GM18517 (cell line): ENCODE measurements at regions not wholly inside any gene's neighbourhood (a gene's known extent, or its start where the extent isn't known, plus 50 kb on each side); places are given as distances from the start of the nearest gene placed in this dataset.

Experiments used
- ATAC-seq: cut with Tn5 transposase; IDR thresholded peaks from one replicate; pipeline ENCODE4 v1.9.1; 2021; ENCODE audit warnings: mild to moderate bottlenecking, moderate library complexity; ENCODE audit not compliant: unreplicated experiment

DNA sequence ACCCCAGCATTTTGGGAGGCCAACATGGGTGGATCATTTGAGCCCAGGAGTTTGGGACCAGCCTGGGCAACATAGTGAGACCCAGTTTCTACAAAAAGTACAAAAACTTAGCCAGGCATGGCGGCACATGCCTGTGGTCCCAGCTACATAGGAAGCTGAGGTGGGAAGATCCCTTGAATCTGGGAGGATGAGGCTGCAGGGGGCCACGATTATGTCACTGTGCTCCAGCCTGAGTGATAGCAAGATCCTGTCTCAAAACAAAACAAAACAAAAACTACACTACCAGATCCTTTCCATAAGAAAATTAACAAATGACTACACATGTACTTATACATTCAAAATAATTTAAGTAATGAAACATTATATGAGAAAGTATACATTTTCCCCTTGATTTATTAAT, 116.4 kb upstream of the KLF6 start:
- ATAC-seq: no peak

DNA sequence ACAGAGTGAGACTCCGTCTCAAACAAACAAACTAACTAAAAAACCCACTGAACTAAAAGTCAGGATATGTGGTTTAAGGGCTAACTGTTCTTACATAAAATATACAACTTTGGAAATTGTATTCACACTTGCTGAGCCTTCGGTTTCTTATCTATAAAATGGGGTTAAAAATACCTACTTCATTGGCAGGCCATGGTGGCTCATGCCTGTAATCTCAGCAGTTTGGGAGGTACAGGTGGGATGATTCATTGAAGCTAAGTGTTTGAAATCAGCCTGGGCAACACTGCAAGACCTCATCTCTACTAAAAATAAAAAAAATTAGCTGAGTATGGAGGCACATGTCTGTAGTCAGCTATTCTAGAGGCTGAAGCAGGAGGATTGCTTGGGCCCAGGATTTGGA, 115.4 kb upstream of the KLF6 start:
- no peak for ATAC-seq

GRCh38 chr10:3898821-3899220, 113.8 kb upstream of the KLF6 start:
- ATAC-seq: no peak

DNA sequence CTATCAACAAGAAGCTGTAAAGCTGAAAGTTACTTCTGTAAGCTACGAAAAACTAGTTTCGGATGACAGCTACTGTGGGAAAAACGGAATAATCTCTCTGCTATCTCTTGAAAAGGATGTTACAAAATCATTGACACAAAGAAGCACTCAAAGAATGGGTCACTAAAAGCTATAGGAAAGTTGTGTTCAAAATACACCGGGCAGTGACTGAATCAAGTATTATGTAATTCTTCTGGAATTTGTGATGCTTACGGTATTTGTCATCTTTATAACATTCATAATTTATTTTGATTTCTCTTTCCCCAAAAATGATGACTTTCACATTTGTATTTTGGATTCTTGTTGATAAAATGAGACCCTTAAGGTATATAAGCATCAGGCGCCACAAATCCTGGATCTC, 112.1 kb upstream of the KLF6 start:
- ATAC-seq: no peak

DNA sequence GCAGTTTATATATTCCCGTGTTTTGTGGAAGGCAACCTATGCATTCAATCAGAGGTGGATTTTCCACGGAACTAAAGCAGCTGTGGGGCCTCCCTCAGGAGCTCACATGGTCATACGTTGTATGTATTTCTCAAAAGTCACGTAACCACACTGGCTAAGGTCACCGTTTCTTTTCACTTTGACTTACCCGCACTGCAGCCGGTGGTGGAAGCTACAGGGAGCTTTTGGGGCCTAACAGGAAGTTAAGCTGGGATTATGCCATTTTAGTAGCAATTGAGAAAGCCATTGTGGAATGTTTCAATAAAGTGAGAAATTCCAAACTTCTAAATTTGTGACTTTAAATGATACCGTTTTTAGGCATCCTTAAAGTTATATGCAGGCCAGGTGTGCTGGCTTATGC, 111.2 kb upstream of the KLF6 start:
- ATAC-seq: no peak

DNA sequence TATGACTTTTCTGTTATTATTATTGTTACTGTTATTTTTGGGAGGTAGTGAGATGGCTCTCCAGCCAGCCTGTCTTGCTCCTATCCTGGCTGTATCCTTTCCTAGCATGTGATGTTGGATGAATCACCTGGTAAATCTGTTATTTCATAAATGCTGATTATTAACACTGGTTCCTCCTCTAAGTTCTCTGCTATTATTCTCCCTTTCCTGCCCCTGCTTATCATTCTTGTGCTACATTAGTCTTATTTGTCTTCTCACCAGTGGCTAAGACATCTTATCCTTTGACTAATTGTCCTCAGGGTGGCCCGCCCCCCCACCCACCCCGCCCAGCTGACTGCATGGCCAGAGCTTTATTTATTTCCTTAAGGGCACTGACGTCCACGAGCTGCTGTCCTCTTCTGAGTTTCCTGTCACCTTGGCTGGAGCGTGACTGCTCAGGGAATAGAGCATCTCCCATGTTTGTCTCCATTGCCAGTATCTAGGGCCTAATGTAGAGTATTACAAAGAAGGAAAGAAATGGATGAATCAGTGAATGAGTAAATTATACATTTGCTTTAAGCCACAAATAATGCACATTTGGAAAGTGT, 110.1 kb upstream of the KLF6 start:
- ATAC-seq: no peak

GRCh38 chr10:3893901-3894563, 109.0 kb upstream of the KLF6 start:
- no peak for ATAC-seq

DNA sequence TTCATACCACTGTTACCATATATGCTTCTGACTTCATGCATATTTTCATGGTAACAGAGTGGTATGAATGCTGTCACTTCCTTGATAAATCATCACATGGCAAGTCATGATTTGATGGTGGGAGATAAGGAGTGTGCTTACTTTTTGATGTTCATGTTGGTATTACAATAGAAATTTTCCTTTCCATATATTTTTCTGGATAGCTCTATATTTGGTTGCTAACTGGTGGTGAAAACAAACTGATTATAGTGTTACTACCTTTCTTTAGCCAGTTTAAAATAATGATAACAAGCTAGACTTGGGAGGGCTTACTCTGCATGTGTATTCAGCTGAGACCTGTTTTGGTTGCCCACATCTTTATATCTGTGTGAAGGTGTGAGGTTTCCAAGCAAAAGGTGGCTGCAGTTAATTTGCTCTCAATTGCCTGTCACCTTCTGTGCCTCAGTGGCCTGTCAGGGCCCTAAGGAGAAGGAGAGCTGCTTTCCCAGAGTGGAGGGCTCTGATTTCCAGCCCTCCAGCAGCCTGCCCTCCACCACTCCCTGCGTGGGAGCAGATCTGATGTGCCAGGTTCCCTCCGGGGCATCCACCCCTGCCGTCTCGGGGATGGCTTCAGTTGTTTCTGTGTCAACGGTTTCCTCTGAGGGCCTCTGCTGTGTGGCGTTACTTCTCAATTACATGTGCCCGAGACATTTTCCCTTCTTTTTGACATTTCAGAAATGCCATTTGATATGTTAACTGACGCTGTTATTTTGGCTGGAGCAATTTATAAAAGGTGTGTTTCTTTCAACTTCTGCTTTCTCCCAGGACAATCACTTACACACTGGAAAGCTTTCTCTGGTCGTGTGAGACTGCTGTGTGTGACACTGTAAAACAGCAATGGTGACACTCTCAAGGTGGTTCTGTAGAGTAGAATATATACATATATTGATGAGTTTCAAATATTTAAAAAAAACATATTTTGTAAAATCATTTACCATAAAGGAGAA, 107.7 kb upstream of the KLF6 start:
- no peak for ATAC-seq

GRCh38 chr10:3891396-3891795, 106.4 kb upstream of the KLF6 start:
- no peak for ATAC-seq

DNA sequence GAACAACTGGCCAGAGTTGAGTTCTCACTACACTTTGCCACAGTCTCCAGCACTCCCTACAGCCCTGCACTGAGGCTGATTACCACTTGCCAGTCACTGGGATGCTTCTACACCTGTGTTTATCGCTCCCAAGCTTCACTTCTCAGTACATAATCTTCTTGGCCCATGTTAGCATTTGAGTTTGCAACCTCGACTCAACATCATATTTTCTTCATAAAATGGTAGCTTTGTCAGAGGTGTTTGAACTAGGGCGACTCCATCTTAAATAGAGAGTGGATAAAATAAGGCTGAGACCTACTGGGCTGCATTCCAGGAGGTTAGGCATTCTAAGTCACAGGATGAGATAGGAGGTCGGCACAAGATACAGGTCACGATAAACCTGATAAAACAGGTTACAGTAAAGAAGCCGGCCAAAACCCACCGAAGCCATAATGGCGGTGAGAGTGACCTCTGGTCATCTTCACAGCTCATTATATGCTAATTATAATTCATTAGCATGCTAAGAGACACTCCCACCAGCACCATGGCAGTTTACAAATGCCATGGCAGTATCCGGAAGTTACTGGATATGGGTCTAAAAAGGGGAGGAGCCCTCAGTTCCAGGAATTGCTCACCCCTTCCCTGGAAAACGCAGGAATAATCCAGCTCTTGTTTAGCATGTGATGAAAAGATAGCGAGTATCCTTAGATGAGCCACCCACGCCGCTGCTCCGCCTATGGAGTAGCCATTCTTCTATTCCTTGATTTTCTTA, 105.8 kb upstream of the KLF6 start:
- ATAC-seq: no peak

GRCh38 chr10:3889961-3890522, 105.0 kb upstream of the KLF6 start:
- no peak for ATAC-seq

- peak; percentile 73 for ATAC-seq
Observed at GRCh38 chr10:3887885-3888476, 103.0 kb upstream of the KLF6 start.

GRCh38 chr10:3887404-3887803, 102.4 kb upstream of the KLF6 start:
- ATAC-seq: no peak

DNA sequence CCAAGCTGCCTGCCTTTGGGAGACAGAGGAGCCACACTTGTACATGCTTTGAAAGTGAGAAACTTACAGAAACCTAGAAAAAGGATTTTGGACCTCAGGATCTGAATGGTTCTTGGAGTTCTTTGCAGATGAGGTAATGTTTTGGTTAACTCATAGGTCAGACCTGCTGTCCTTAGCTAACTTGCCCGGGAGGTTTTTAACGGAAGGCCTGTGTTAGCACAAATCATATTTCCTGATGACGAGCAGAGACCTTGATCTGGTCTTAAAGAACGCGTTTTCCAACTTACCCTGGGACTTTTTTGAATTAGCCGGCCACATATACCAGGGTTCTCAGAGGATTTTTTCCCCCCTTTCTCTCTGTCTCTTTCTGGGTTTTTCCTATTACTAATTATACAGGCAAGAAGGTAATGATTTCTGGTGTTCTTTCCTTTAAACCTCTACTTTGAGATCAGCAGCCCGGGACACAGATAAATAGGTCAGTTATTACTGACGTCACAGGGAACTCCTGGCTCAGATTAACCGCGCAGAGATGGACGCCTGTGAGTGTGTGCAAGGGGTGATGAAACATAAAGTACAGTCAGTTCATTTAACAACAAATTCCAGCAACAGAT, 101.7 kb upstream of the KLF6 start:
- no peak for ATAC-seq

GRCh38 chr10:3886191-3886590, 101.2 kb upstream of the KLF6 start:
- no peak for ATAC-seq

DNA sequence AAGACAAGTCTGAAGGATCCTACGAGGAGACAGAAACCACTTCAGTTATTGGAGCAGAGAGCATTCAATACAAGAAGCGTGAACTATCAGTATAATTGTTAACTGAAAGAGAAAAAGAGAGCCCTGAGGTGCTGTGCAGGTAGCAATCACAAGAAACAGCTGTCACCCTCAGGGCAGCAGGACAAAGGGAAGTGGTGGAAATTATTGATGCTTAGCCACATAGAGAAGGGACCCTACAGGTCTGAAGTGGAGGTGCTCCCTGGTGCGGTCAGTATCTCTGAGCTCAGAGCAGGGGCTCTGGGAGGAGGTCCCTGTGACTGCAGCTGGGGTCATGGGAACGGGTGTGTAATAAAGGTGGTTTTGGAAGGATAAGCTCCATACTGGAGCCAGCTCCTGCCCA, 97.8 kb upstream of the KLF6 start:
- no peak for ATAC-seq

DNA sequence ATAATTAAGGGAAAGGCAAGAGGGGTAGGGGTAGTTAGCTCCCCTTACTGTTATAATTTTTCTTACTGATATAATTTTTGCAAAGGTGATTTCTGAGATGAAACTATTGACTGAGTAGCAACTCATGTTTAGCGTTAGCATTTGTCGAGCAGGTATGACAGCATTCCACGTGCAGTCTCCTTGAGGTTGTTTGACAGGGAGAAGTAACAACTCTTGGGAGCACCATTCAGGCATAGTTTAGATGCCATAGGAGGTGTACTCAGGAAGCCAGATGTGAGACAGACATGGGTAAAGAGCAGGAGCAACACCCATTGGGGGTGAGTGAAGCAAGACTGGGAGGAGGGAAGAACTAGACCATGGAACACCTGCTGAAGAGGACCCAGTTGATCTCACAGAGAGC, 96.6 kb upstream of the KLF6 start:
- ATAC-seq: no peak

DNA sequence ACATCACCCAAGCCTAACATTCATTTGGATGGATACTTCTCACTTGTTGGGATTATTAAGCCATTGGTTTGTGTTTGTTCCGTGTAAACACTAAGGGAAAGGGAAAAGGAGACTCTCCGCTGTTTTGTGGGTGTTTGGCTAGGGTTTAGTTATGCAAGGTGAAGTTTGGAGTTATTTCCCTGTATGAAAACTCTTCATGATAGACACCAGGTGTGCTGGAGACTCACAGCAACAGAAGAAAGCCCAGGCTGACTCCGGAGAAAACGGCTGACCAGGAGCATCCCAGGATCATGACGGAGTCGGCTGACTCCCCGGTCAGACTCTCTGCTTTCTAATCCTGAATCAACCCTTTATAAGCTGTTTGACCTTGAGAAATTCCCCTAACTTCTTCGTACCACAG, 94.1 kb upstream of the KLF6 start:
- ATAC-seq: no peak

DNA sequence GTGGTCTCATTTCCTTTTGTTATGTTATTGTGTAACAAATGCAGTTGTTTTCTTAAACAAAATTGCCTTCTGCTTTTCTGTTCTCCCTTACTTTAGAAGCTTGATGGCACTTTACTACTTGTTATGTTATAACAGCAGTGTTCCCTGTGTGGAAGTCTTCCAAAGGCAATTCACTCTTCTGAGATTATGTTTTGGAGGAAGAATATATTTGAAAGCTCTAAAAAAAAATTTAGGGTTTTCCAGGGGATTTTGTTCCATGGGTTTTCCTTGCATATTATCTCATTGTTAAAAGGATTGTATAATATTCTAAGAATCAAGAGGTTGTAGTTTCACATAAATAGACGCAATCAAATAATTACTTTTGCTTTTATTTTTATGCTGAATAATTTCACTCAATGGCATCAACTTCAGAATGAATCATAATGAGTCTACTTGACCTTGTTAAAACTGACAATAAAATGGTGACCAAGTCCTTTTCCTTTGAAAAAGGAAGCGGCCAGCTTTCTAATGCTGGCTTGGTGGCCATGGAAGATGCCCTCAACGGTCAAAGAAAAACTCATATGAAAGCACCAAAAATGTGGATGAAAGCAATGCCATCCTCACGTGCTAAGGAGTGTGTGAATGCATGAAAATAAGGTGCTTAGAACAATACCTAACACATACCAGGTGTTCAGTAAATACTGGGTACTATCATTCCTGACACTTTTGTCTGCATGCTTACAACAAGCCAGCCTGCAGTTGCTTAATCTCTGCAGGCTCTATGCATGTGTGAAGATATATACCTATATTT, 92.4 kb upstream of the KLF6 start:
- ATAC-seq: no peak
